Adipocyte (in vitro differentiated cells): ENCODE measurements at regions not wholly inside any gene's neighbourhood (a gene's known extent, or its start where the extent isn't known, plus 50 kb on each side); places are given as distances from the start of the nearest gene placed in this dataset.
A peak's percentile ranks its signal among the peaks of the same experiment; 100 is the strongest.

Source experiments
- DNase-seq: peaks from one replicate; pipeline ENCODE4 v3.0.0-alpha.2; 2015; ENCODE audit warnings: low read depth
- H3K27me3 ChIP-seq: replicated peaks from 2 replicates; pipeline ENCODE4 v1.7.0; 2013; ENCODE audit warnings: mild to moderate bottlenecking, low read length, moderate library complexity; ENCODE audit not compliant: control insufficient read depth, insufficient read depth
- H3K36me3 ChIP-seq: 2 replicates; pipeline ENCODE4 v1.7.0; 2013; ENCODE audit warnings: low read length, mild to moderate bottlenecking, moderate library complexity; ENCODE audit not compliant: control insufficient read depth, insufficient read depth, severe bottlenecking
- H3K4me1 ChIP-seq: 2 replicates; pipeline ENCODE4 v1.7.0; 2013; ENCODE audit warnings: mild to moderate bottlenecking, low read length, moderate library complexity; ENCODE audit not compliant: control insufficient read depth, insufficient read depth
- H3K4me3 ChIP-seq: 2 replicates; pipeline ENCODE4 v1.7.0; 2013; ENCODE audit warnings: mild to moderate bottlenecking, low read length, moderate library complexity
- H3K9ac ChIP-seq: 2 replicates; pipeline ENCODE4 v1.7.0; 2013; ENCODE audit warnings: mild to moderate bottlenecking, low read length, moderate library complexity
- H3K9me3 ChIP-seq: 2 replicates; pipeline ENCODE4 v1.7.0; 2013; ENCODE audit warnings: mild to moderate bottlenecking, low read length, moderate library complexity; ENCODE audit not compliant: control insufficient read depth

DNA sequence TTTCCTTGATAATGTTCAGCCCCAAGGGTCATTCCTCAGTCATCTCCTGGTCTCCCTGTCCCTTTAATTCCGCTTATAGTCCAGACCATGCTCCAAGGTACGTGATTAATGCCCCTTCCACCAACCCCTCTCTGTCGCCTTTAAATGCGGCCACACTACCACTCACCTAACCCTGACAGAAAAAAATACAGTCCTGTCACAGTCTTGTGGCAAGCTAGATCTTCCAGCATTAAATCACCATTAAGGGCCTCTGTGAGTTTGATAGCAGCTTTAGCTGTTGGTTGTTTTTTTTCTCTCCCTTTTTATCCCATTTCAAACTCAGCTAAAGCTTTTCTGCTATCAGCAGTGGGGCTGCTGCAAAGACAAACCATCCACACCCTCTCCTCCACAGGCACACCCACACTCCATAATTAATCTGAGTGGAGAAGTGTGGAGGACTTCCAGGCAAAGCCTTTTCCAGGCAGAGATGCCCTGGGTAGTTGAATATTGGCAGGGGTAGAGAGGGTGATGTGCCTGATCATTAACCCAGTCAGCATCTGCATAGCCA, 522.7 kb upstream of the CLINT1 start:
- DNase-seq, result no peak
- H3K9ac ChIP-seq, result peak overlapping the region; percentile 15

DNA sequence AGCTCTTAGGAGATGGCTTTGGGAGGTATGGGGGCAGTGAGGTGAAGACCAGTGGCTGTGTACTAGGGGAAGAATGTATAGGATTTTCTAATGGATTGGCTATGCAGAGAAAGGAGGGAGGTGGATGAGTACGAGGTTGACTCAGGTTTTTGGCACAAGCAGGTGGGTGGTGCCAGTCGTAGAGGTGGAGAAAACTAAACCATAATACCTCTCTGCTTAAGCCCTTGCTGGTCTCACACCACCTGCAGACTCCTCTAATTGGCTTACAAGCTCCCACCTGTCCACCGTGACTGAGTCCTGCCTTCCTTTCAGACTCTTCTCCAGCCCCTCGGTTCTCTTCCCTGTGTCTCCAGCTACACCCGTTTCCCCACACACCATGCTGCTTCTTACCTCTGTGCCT, 521.7 kb upstream of the CLINT1 start:
- H3K27me3 ChIP-seq, result no peaks in the 10 kb centered on the region
- H3K36me3 ChIP-seq, result no peaks in the 10 kb centered on the region
- H3K4me3 ChIP-seq, result no peak overlapping the region
- peaks cover 7% of the 10 kb centered on the region for H3K9me3 ChIP-seq
- no peak overlapping the region for H3K9ac ChIP-seq
- H3K4me1 ChIP-seq, result peaks cover 37% of the 10 kb centered on the region
- DNase-seq, result no peak

More for the DNA sequence above, 522.7 kb upstream of the CLINT1 start:
- no peaks in the 10 kb centered on the region for H3K27me3 ChIP-seq
- no peak overlapping the region for H3K4me3 ChIP-seq
- H3K4me1 ChIP-seq, result peaks cover 38% of the 10 kb centered on the region
- H3K36me3 ChIP-seq, result no peaks in the 10 kb centered on the region
- peaks cover 7% of the 10 kb centered on the region for H3K9me3 ChIP-seq

DNA sequence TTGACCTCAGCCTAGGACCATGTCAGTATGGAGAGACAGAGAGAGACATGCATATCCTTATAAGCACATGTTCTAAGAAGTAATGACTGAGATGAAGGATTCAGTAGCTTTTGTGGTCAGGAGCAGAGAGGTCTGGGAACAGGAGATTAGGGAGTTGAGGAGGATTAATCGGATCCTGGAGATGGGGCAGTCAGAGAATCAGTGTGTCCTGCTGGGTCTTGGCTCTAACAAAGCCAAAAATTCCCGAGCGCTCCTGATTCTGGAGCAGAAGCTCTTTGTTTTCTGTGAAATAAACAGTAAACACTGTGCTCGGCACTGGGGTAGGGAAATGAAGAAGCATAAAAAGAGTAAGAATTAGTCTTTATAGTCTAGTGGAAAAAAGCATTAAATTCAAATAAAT, 520.0 kb upstream of the CLINT1 start:
- no peaks in the 10 kb centered on the region for H3K27me3 ChIP-seq

DNA sequence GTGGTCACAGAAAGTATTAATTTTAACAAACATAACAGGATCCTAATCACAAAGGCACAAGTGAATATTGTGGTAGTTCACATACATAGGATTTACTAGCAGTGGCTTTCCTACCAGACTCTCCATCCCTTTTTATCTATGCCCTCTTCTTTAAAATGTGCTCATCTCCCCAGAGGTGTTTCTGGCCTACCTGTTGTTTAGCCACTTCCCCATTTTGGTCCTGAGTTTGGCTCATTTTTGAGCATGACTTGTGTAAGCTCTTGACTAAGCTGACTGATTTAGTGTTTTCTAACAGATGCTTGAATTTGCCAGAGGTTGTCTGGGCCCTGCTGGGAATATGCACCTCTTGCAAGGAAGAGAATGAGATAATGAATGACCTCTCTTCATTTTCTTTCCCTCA, 517.7 kb upstream of the CLINT1 start:
- Histone ChIP-seq H3K27me3 (no peaks in the 10 kb centered on the region), H3K9me3 (peaks cover 7% of the 10 kb centered on the region), H3K4me1 (peaks cover 4% of the 10 kb centered on the region), H3K36me3 (no peaks in the 10 kb centered on the region), H3K9ac (no peak overlapping the region), H3K4me3 (no peak overlapping the region)
- DNase-seq, result no peak

More for the DNA sequence above, 520.0 kb upstream of the CLINT1 start:
- Histone ChIP-seq H3K4me3 (no peak overlapping the region), H3K9ac (no peak overlapping the region), H3K9me3 (peaks cover 7% of the 10 kb centered on the region), H3K4me1 (peaks cover 25% of the 10 kb centered on the region), H3K36me3 (no peaks in the 10 kb centered on the region)
- DNase-seq, result no peak

DNA sequence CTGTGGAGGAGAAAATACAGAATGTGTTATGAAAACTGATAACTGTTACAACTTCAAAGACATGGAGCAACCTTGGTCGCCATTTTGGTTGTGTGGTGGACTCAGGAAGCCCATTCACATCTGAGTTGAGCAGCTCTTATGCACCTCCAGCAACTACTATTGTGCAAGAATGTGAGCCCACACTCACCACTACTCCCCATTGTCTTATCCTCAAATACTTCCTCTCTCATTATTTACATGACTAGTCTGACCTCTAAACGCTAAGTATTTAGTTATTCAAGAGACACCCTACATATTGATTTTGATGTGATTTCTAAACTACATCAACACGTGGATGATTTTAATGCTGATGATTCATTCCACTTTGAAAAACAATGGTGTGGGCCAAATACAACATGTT, 516.6 kb upstream of the CLINT1 start:
- Histone ChIP-seq H3K27me3 (no peaks in the 10 kb centered on the region), H3K4me1 (no peaks in the 10 kb centered on the region), H3K4me3 (no peak overlapping the region), H3K9me3 (peaks cover 7% of the 10 kb centered on the region), H3K36me3 (no peaks in the 10 kb centered on the region), H3K9ac (no peak overlapping the region)
- no peak for DNase-seq

DNA sequence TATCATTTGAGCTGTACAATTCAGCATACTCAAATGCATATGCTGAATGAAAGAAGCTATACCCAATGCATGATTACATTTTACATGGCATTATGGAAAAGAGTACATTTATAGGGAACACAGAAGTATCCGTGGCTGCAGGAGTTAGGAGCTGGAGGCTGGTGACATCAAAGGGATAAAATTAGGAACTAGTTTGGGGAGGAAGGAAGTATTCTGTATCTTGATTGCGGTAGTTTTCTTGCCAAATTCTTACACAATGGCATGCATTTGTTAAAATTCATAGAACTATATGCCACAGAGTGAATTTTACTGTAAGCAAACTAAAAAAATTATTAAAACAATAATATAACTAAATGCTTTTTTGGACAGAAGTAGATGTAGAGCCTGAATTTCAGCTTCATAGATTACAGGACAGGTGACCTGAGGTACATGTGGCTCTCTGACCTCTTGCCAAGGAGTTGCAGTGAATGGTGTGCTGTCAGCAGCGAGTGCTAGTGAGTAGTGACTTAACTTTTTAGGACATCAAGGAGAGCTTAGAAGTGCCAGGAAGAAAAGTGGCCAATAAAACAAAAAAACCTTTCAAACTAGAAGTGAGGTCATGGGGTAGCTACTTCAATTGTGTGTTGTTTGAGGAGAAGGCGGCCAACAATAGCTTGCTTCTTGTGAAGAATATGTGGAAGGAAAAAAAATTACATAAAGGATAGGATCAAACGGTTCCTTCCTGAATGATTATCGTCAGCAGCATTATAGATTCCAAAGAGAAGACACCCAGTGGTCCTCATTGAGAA, 514.9 kb upstream of the CLINT1 start:
- no peak overlapping the region for H3K4me3 ChIP-seq
- H3K36me3 ChIP-seq, result no peaks in the 10 kb centered on the region
- H3K4me1 ChIP-seq, result no peaks in the 10 kb centered on the region
- peaks cover 7% of the 10 kb centered on the region for H3K9me3 ChIP-seq
- no peak for DNase-seq
- no peak overlapping the region for H3K9ac ChIP-seq
- H3K27me3 ChIP-seq, result no peaks in the 10 kb centered on the region

DNA sequence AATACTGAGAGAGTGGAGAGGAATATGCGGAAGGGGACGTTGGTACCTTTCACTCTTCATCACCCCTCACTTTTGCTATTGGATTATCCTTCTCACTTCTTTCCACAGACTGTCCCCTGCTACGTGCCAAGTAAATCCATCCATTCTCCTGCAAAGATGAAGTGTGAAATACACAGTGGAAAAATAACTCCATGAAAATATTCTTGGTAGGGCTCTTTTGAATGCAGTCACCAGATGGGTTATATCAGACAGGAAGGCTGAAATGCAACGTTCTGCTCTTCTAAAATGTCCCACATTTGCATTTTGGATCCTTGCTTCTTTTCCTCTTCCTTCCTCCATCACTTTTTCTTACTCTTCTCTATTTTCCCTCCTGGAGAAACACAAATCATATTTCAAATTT, 510.3 kb upstream of the CLINT1 start:
- no peak overlapping the region for H3K4me3 ChIP-seq
- H3K36me3 ChIP-seq, result no peaks in the 10 kb centered on the region
- no peaks in the 10 kb centered on the region for H3K4me1 ChIP-seq
- no peak overlapping the region for H3K9ac ChIP-seq
- H3K27me3 ChIP-seq, result no peaks in the 10 kb centered on the region
- no peaks in the 10 kb centered on the region for H3K9me3 ChIP-seq
- DNase-seq, result no peak

DNA sequence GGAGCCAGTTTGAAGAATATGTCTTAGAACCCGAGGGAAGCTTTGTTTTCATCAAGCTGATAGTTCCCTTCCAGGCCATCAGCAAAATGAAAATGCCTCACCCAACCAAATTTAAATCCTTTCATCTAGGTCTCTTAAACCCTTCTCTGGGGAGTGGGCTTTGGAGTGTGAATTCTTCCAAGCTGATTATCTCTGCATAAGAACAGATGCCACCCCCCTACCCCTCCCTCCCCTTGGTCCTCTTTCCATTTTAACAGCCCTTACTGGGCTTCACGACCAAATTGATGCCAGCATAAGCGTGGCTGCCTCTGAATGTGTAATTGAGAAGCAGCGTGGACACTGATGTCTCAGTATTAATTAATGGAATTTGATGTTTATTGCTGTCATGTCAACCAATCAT, 509.7 kb upstream of the CLINT1 start:
- DNase-seq, result no peak
- H3K27me3 ChIP-seq, result no peaks in the 10 kb centered on the region
- no peaks in the 10 kb centered on the region for H3K36me3 ChIP-seq
- H3K9me3 ChIP-seq, result no peaks in the 10 kb centered on the region
- no peak overlapping the region for H3K9ac ChIP-seq
- no peaks in the 10 kb centered on the region for H3K4me1 ChIP-seq
- H3K4me3 ChIP-seq, result no peak overlapping the region

DNA sequence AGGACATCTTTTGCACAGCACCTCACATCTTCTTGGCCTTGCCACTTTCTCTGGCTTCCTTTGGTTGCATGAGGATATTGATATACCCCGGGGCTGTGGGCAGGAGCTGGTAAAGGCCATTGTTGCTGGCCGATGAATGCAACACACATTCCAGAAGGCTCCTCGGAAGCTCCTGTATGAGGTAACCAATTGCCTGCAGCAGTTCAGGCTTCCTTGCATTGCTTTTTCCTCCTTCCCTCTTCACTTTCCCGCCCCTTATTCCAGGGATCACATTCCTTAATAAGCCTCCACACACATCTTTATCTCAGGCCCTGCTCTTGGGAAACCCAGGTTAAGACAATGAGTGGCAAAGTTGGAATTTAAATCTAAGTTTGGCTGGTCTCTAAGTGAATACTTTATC, 505.4 kb upstream of the CLINT1 start:
- DNase-seq, result no peak
- Histone ChIP-seq H3K4me1 (no peaks in the 10 kb centered on the region), H3K4me3 (no peak overlapping the region), H3K27me3 (no peaks in the 10 kb centered on the region), H3K36me3 (no peaks in the 10 kb centered on the region), H3K9ac (no peak overlapping the region), H3K9me3 (no peaks in the 10 kb centered on the region)

DNA sequence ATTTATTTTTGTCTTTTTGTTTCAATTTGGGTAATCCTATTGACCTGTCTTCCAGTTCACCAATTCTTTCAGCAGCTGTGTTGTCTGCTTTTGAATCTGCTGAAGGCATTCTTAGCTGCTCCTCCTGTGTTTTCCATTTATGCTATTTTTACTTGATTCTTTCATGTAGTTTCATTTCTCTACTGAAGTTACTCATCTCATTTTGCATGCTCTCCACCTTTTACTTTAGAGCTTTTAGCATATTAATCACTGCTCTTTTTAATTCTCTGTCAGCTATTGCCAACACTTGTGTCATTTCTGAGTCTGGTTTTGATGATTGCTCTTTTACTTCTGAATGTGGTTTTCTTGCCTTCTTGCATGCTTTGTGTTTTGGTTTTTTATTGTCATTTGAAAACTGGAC, 496.0 kb upstream of the CLINT1 start:
- Histone ChIP-seq H3K36me3 (no peaks in the 10 kb centered on the region), H3K9ac (no peak overlapping the region), H3K9me3 (peaks cover 4% of the 10 kb centered on the region), H3K27me3 (no peaks in the 10 kb centered on the region), H3K4me3 (no peak overlapping the region), H3K4me1 (peaks cover 5% of the 10 kb centered on the region)
- DNase-seq, result no peak

DNA sequence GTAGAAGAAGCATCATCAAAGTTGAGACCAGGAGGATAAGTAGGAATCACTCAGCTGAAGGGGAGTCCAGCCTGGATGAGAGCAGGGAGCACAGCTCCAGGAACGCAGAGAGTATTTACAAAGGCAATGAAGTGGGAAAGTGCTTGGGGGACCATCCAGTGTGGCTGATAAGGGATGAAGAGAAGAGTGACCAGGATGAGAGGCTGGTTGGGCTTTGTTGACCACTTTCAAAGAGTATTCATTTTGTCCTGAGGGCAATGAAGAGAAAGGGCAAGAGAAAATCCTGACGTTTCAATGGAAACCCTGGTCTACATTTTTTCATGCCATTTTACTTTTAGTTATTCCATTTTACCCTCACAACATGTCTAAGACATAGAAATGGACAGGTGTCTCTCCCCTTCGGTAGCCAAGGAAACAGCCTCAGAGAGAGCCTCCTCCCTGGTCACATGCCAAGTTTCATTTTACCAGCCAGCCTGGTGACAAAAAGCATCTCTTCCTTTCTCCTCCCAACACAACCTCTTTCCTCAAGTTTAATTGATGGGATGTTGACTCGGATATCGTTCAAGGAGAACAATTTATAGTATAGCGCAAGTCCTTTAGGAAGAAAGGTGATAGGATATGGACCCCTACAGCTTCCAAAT, 492.7 kb upstream of the CLINT1 start:
- no peak overlapping the region for H3K9ac ChIP-seq
- no peak for DNase-seq
- no peaks in the 10 kb centered on the region for H3K27me3 ChIP-seq
- H3K36me3 ChIP-seq, result no peaks in the 10 kb centered on the region
- H3K4me1 ChIP-seq, result no peaks in the 10 kb centered on the region
- H3K9me3 ChIP-seq, result peaks cover 4% of the 10 kb centered on the region
- no peak overlapping the region for H3K4me3 ChIP-seq
